ENCODE measurements at regions not wholly inside any gene's neighbourhood (a gene's known extent, or its start where the extent isn't known, plus 50 kb on each side); places are given as distances from the start of the nearest gene placed in this dataset.
A peak's percentile ranks its signal among the peaks of the same experiment; 100 is the strongest.

DNA sequence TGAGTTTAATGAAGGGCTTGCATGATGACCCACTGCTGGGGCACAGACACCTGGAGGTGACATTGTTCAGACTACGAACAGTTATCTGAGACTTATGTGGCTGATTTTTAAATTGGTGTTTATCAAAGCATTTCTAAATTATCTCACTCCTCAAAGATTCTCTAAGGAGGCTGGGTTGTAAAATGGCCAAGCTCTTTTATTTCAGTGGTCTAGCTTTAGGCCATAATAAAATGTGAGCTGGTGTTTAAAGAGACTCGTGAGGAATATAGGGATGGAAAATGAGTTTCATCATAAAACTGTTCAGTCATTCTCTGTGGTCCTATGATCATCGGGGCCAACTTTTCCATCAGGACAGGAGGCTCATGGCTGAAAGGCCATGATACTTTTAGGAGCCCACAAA lies 93.4 kb downstream of the SPP2 start:
- Histone ChIP-seq H3K27ac (ENCODE audit: insufficient read depth, low read length, poor library complexity, severe bottlenecking) (no peak overlapping the region), H3K36me3 (ENCODE audit: control insufficient read depth, insufficient read depth, low read length) (no peaks in the 10 kb centered on the region), H3K4me3 (ENCODE audit: insufficient read depth, low read depth, low read length, poor library complexity, severe bottlenecking) (no peak overlapping the region), H3K9me3 (ENCODE audit: control insufficient read depth, low read length) (no peaks in the 10 kb centered on the region), H3K4me1 (ENCODE audit: control insufficient read depth, insufficient read depth, low read length, poor library complexity, severe bottlenecking) (peaks cover 26% of the 10 kb centered on the region), H3K27me3 (replicated peaks; ENCODE audit: control insufficient read depth, insufficient read depth, low read length, poor library complexity, severe bottlenecking) (no peaks in the 10 kb centered on the region)
- DNase-seq = no peak

DNA sequence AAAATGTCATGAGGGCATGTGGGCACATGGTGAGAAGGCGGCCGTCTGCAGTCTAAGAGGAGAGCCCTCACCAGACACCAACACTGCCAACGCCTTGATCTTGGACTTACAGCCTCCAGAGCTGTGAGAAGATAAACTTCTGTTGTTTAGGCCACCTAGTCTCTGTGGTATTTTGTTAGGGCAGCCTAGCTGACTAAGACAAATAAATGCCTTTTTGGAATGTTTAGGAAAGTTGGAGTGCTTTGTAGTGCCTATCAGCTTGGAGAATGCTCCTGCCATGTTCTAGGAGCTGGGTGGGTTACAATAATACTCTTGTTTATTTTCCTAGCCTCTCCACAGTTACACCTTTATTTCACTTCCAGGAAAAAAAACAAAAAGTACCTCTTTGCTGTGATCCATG lies 92.0 kb downstream of the SPP2 start:
- H3K27ac ChIP-seq (ENCODE audit: insufficient read depth, low read length, poor library complexity, severe bottlenecking) = no peak overlapping the region
- H3K4me1 ChIP-seq (ENCODE audit: control insufficient read depth, insufficient read depth, low read length, poor library complexity, severe bottlenecking) = peaks cover 13% of the 10 kb centered on the region
- H3K36me3 ChIP-seq (ENCODE audit: control insufficient read depth, insufficient read depth, low read length) = no peaks in the 10 kb centered on the region
- no peaks in the 10 kb centered on the region for H3K27me3 ChIP-seq (replicated peaks; ENCODE audit: control insufficient read depth, insufficient read depth, low read length, poor library complexity, severe bottlenecking)
- no peak overlapping the region for H3K4me3 ChIP-seq (ENCODE audit: insufficient read depth, low read depth, low read length, poor library complexity, severe bottlenecking)
- DNase-seq = no peak
- H3K9me3 ChIP-seq (ENCODE audit: control insufficient read depth, low read length) = no peaks in the 10 kb centered on the region

DNA sequence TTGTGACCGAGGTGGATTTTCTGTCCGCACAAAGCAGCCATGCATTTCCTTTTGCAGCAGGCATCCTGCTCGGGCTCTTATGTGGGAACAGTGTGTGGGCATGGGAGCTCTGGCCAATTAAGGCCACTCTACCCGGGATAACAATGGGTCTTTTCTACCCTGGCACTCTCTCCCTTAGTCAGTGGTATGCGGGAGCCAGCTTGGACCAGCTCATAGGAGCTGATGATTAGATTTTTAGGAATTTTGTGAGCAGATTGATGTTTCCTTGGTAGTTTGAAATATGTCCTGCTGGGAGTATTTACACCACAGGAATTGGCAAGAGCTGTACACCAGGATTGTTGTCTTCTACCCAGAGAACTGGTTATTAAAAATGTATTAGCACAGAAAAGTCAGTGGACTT lies 89.3 kb downstream of the SPP2 start:
- no peak for DNase-seq
- H3K9me3 ChIP-seq (ENCODE audit: control insufficient read depth, low read length) = no peaks in the 10 kb centered on the region
- H3K36me3 ChIP-seq (ENCODE audit: control insufficient read depth, insufficient read depth, low read length) = no peaks in the 10 kb centered on the region
- H3K27ac ChIP-seq (ENCODE audit: insufficient read depth, low read length, poor library complexity, severe bottlenecking) = no peak overlapping the region
- peaks cover 7% of the 10 kb centered on the region for H3K4me1 ChIP-seq (ENCODE audit: control insufficient read depth, insufficient read depth, low read length, poor library complexity, severe bottlenecking)
- no peak overlapping the region for H3K4me3 ChIP-seq (ENCODE audit: insufficient read depth, low read depth, low read length, poor library complexity, severe bottlenecking)
- no peaks in the 10 kb centered on the region for H3K27me3 ChIP-seq (replicated peaks; ENCODE audit: control insufficient read depth, insufficient read depth, low read length, poor library complexity, severe bottlenecking)

DNA sequence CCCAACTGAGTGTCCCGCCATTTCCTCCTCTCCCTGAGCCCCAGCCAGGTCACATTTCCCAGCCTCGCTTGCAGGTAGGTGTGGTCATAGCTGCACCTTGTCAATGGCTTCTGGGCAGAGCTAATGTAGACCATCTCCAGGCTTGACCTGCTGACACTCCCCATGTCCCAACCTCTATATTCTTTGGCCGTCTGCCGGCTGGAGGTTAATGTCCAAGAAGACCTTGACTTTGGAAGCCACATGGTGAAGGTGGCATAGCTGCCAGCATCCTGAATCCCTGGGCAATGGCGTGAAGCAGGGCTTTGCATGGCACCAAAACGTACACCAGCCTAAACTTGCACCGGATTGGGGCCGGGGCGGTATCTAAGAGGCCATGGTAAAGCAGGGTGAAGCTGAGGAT lies 88.3 kb downstream of the SPP2 start:
- no peak overlapping the region for H3K27ac ChIP-seq (ENCODE audit: insufficient read depth, low read length, poor library complexity, severe bottlenecking)
- H3K36me3 ChIP-seq (ENCODE audit: control insufficient read depth, insufficient read depth, low read length) = no peaks in the 10 kb centered on the region
- no peak overlapping the region for H3K4me3 ChIP-seq (ENCODE audit: insufficient read depth, low read depth, low read length, poor library complexity, severe bottlenecking)
- DNase-seq = no peak
- no peaks in the 10 kb centered on the region for H3K9me3 ChIP-seq (ENCODE audit: control insufficient read depth, low read length)
- peaks cover 7% of the 10 kb centered on the region for H3K4me1 ChIP-seq (ENCODE audit: control insufficient read depth, insufficient read depth, low read length, poor library complexity, severe bottlenecking)
- no peaks in the 10 kb centered on the region for H3K27me3 ChIP-seq (replicated peaks; ENCODE audit: control insufficient read depth, insufficient read depth, low read length, poor library complexity, severe bottlenecking)

DNA sequence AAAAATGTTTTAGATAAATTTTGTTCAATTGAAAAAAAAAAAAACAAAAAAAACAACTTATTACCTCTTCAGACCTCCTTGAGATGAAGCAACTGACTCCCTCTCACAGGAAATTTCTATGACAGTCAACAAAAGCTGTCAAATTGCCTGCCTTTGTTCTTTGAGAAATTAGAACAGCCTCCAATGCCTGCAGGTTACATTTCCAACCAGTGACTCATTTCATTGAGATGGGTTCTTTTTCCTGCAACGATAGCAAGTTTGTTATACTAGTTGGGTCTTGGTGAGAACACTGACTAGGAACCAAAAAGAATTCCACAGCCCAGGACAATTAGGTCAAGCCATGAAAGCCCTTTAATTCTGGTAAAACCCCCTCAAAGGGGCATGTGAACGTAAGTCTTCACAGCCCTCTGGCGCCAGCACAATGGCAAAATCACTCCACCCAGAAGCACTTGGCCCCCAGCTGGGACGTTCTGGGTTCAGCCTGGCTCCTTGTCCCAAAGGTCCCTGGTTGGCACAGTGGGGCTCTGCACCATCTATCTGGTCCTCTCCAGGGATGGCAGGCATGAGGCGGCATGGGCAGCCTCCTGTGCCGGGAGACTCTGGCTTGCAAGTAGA lies 87.0 kb downstream of the SPP2 start:
- no peak overlapping the region for H3K4me3 ChIP-seq (ENCODE audit: insufficient read depth, low read depth, low read length, poor library complexity, severe bottlenecking)
- no peaks in the 10 kb centered on the region for H3K27me3 ChIP-seq (replicated peaks; ENCODE audit: control insufficient read depth, insufficient read depth, low read length, poor library complexity, severe bottlenecking)
- H3K27ac ChIP-seq (ENCODE audit: insufficient read depth, low read length, poor library complexity, severe bottlenecking) = no peak overlapping the region
- DNase-seq = no peak
- H3K9me3 ChIP-seq (ENCODE audit: control insufficient read depth, low read length) = no peaks in the 10 kb centered on the region
- peaks cover 7% of the 10 kb centered on the region for H3K4me1 ChIP-seq (ENCODE audit: control insufficient read depth, insufficient read depth, low read length, poor library complexity, severe bottlenecking)
- H3K36me3 ChIP-seq (ENCODE audit: control insufficient read depth, insufficient read depth, low read length) = no peaks in the 10 kb centered on the region

DNA sequence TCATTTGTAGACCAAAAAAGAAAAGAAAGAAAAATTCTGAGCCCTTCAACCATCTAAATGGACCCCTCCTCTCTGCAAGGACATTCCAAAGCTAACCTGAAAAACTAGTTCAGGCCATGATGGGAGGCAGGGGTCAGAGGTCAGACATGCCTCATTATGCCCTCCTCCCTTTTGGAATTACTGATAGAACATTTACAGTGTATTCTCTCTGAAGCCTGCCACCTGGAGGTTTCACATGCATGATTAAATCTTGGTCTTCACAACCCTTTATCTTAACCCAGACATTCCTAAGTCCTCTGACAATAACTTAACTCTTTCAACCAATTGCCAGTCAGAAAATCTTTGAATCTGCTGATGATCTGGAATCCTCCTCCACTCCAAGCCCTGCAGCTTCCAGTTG lies 86.0 kb downstream of the SPP2 start:
- H3K36me3 ChIP-seq (ENCODE audit: control insufficient read depth, insufficient read depth, low read length) = no peaks in the 10 kb centered on the region
- no peaks in the 10 kb centered on the region for H3K27me3 ChIP-seq (replicated peaks; ENCODE audit: control insufficient read depth, insufficient read depth, low read length, poor library complexity, severe bottlenecking)
- no peak overlapping the region for H3K27ac ChIP-seq (ENCODE audit: insufficient read depth, low read length, poor library complexity, severe bottlenecking)
- H3K9me3 ChIP-seq (ENCODE audit: control insufficient read depth, low read length) = no peaks in the 10 kb centered on the region
- DNase-seq = no peak
- no peak overlapping the region for H3K4me3 ChIP-seq (ENCODE audit: insufficient read depth, low read depth, low read length, poor library complexity, severe bottlenecking)
- peaks cover 7% of the 10 kb centered on the region for H3K4me1 ChIP-seq (ENCODE audit: control insufficient read depth, insufficient read depth, low read length, poor library complexity, severe bottlenecking)

DNA sequence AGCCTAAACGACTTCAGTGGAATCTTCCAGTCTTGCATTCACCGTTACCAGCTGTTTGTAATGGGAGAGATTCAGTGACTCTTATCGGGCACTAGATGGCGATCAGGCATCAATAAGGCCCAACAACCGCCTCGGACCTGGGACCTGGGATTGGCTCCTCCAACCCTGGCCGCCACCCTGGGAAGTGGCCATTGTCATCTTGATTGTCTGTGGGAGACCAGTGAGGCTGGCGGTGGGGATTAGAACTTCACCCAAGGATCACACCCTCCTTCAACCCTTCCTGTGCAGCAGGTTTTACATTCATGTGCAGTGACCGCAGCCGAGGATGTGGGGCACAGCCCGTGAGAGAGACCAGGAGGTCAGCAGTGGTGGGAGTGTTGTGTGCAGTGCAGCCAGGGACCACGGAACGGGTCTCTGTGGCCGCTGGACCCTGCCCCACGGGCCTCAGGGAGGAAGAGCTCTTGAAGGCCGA lies 85.3 kb downstream of the SPP2 start:
- H3K4me3 ChIP-seq (ENCODE audit: insufficient read depth, low read depth, low read length, poor library complexity, severe bottlenecking) = no peak overlapping the region
- peak in 1 of 3 donors; percentile 30 for DNase-seq
- no peaks in the 10 kb centered on the region for H3K9me3 ChIP-seq (ENCODE audit: control insufficient read depth, low read length)
- no peaks in the 10 kb centered on the region for H3K36me3 ChIP-seq (ENCODE audit: control insufficient read depth, insufficient read depth, low read length)
- H3K4me1 ChIP-seq (ENCODE audit: control insufficient read depth, insufficient read depth, low read length, poor library complexity, severe bottlenecking) = peaks cover 7% of the 10 kb centered on the region
- H3K27me3 ChIP-seq (replicated peaks; ENCODE audit: control insufficient read depth, insufficient read depth, low read length, poor library complexity, severe bottlenecking) = no peaks in the 10 kb centered on the region
- H3K27ac ChIP-seq (ENCODE audit: insufficient read depth, low read length, poor library complexity, severe bottlenecking) = no peak overlapping the region

DNA sequence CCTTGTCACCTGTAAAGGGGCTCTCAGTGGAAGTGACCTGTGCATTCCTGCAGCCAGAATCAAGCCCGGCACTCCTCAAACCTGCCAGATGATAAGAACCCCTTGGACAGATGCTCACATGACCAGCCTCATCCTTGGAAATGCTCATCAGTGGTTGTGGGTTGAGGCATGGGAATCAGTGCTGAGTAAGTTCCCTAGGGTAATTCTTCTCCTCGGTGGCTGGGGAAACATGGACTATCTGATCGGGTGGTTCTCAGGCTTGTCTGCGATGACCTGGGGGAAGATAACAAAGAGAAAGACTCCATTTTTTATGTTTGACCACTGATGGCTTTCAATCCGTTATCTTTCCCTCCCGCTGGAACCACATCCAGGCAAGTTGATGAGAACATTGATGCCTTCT lies 84.0 kb downstream of the SPP2 start:
- peaks cover 7% of the 10 kb centered on the region for H3K4me1 ChIP-seq (ENCODE audit: control insufficient read depth, insufficient read depth, low read length, poor library complexity, severe bottlenecking)
- no peaks in the 10 kb centered on the region for H3K9me3 ChIP-seq (ENCODE audit: control insufficient read depth, low read length)
- DNase-seq = no peak
- no peaks in the 10 kb centered on the region for H3K27me3 ChIP-seq (replicated peaks; ENCODE audit: control insufficient read depth, insufficient read depth, low read length, poor library complexity, severe bottlenecking)
- no peak overlapping the region for H3K27ac ChIP-seq (ENCODE audit: insufficient read depth, low read length, poor library complexity, severe bottlenecking)
- no peak overlapping the region for H3K4me3 ChIP-seq (ENCODE audit: insufficient read depth, low read depth, low read length, poor library complexity, severe bottlenecking)
- H3K36me3 ChIP-seq (ENCODE audit: control insufficient read depth, insufficient read depth, low read length) = no peaks in the 10 kb centered on the region

DNA sequence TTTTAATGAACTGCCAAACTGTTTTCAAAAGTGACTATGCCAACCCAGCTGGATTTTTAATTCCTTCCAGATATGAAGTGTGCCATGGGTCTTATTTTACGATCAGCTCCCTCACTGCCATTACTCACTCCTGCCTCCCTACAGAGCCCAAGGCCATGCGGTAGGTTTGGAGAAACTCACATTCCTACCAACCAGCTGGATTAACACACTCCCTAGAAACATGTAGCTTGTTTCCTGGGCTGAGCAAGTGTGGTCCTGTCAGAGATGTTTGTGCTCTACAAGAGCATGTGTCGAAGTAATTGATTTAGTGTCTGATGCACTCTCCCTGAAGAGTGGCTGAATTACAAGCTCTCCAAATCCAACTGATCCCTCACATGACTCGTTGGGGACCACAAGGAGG lies 82.5 kb downstream of the SPP2 start:
- H3K4me1 ChIP-seq (ENCODE audit: control insufficient read depth, insufficient read depth, low read length, poor library complexity, severe bottlenecking) = peaks cover 7% of the 10 kb centered on the region
- H3K27ac ChIP-seq (ENCODE audit: insufficient read depth, low read length, poor library complexity, severe bottlenecking) = no peak overlapping the region
- no peaks in the 10 kb centered on the region for H3K36me3 ChIP-seq (ENCODE audit: control insufficient read depth, insufficient read depth, low read length)
- no peaks in the 10 kb centered on the region for H3K27me3 ChIP-seq (replicated peaks; ENCODE audit: control insufficient read depth, insufficient read depth, low read length, poor library complexity, severe bottlenecking)
- H3K9me3 ChIP-seq (ENCODE audit: control insufficient read depth, low read length) = no peaks in the 10 kb centered on the region
- no peak for DNase-seq
- H3K4me3 ChIP-seq (ENCODE audit: insufficient read depth, low read depth, low read length, poor library complexity, severe bottlenecking) = no peak overlapping the region

DNA sequence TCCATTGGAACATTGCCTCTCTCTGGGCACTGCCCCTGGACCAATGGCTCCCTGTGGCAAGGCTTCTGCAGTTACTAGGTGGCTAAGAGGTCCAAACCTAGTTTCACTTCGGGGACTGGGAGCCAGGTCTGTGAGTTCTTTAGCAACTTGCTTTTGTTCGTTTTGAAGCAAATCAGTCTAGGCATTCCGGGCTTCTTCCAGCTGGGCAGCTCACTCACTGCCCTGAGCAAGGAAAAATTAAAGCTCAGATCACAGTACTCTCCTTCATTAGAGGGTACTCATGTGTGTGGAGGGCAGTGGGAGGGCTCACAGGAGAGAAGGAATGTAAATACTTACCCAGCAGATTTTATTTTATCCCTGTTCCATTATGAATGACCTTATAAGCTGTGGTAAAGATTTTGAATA lies 80.3 kb downstream of the SPP2 start:
- Histone ChIP-seq H3K27me3 (replicated peaks; ENCODE audit: control insufficient read depth, insufficient read depth, low read length, poor library complexity, severe bottlenecking) (no peaks in the 10 kb centered on the region), H3K4me3 (ENCODE audit: insufficient read depth, low read depth, low read length, poor library complexity, severe bottlenecking) (no peak overlapping the region)

More for the DNA sequence above, 80.3 kb downstream of the SPP2 start:
- DNase-seq = no peak
- no peaks in the 10 kb centered on the region for H3K36me3 ChIP-seq (ENCODE audit: control insufficient read depth, insufficient read depth, low read length)
- H3K27ac ChIP-seq (ENCODE audit: insufficient read depth, low read length, poor library complexity, severe bottlenecking) = no peak overlapping the region
- H3K4me1 ChIP-seq (ENCODE audit: control insufficient read depth, insufficient read depth, low read length, poor library complexity, severe bottlenecking) = peaks cover 3% of the 10 kb centered on the region
- H3K9me3 ChIP-seq (ENCODE audit: control insufficient read depth, low read length) = no peaks in the 10 kb centered on the region

All from effector memory CD4-positive, alpha-beta T cell (primary cell).